ENCODE measurements at regions not wholly inside any gene's neighbourhood (a gene's known extent, or its start where the extent isn't known, plus 50 kb on each side); places are given as distances from the start of the nearest gene placed in this dataset.

- no peak overlapping the region for H3K4me3 ChIP-seq (ENCODE audit: low read depth, low read length)
- TF ChIP-seq CTCF (IDR thresholded peaks at IDR 0.05; ENCODE audit: borderline replicate concordance, insufficient read depth, low read depth, low read length), result no peak
Observed at GRCh38 chr15:39468828-39469227, 112.1 kb upstream of the THBS1 start.

- no peak for TF ChIP-seq CTCF (IDR thresholded peaks at IDR 0.05; ENCODE audit: borderline replicate concordance, insufficient read depth, low read depth, low read length)
- no peak overlapping the region for H3K4me3 ChIP-seq (ENCODE audit: low read depth, low read length)
Observed at GRCh38 chr15:39471785-39472574, 108.9 kb upstream of the THBS1 start.

- TF ChIP-seq CTCF (IDR thresholded peaks at IDR 0.05; ENCODE audit: borderline replicate concordance, insufficient read depth, low read depth, low read length), result no peak
Observed at GRCh38 chr15:39472621-39473297, 108.1 kb upstream of the THBS1 start.

GRCh38 chr15:39473298-39473947, 107.5 kb upstream of the THBS1 start:
- no peak for TF ChIP-seq CTCF (IDR thresholded peaks at IDR 0.05; ENCODE audit: borderline replicate concordance, insufficient read depth, low read depth, low read length)

More at GRCh38 chr15:39472621-39473297, 108.1 kb upstream of the THBS1 start:
- no peak overlapping the region for H3K4me3 ChIP-seq (ENCODE audit: low read depth, low read length)

GRCh38 chr15:39474657-39475056, 106.2 kb upstream of the THBS1 start:
- H3K4me3 ChIP-seq (ENCODE audit: low read depth, low read length), result no peak overlapping the region
- TF ChIP-seq CTCF (IDR thresholded peaks at IDR 0.05; ENCODE audit: borderline replicate concordance, insufficient read depth, low read depth, low read length), result no peak

More at GRCh38 chr15:39473298-39473947, 107.5 kb upstream of the THBS1 start:
- no peak overlapping the region for H3K4me3 ChIP-seq (ENCODE audit: low read depth, low read length)

- no peak overlapping the region for H3K4me3 ChIP-seq (ENCODE audit: low read depth, low read length)
- TF ChIP-seq CTCF (IDR thresholded peaks at IDR 0.05; ENCODE audit: borderline replicate concordance, insufficient read depth, low read depth, low read length), result no peak
Observed at GRCh38 chr15:39478996-39479395, 101.9 kb upstream of the THBS1 start.

Measured in GM12875 (cell line).